HG02798 (cell line): ENCODE measurements at regions not wholly inside any gene's neighbourhood (a gene's known extent, or its start where the extent isn't known, plus 50 kb on each side); places are given as distances from the start of the nearest gene placed in this dataset.
"Not testable (repeated sequence)": the region's sequence is repeated elsewhere in the genome, so short reads cannot be mapped to it uniquely, and the experiment has no call there.

ENCODE experiments used
- ATAC-seq: cut with Tn5 transposase; IDR thresholded peaks from one replicate; pipeline ENCODE4 v1.9.1; 2021; ENCODE audit warnings: mild to moderate bottlenecking; ENCODE audit not compliant: unreplicated experiment, poor library complexity

- ATAC-seq, result no peak
Observed at GRCh38 chr9:11103525-11103924, 490.7 kb upstream of the PTPRD start.

DNA sequence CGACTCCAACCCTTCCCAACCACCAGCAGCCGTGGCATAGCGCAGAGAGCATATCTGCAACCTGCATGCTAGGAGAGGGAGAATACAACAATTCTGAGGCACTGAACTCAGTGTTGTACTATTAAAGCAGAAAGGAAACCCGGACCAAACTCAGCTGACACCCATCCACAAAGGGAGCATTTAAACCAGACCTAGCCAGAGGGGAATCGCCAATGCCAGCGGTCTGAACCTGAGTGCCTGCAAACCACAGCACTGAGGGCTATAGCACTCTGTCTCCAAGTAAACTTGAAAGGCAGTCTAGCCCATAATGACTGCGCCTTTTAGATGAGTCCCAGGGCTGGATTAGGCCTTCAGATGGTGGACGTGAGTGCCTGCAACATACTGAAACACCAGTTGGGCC is 494.4 kb upstream of the PTPRD start:
- no peak for ATAC-seq

DNA sequence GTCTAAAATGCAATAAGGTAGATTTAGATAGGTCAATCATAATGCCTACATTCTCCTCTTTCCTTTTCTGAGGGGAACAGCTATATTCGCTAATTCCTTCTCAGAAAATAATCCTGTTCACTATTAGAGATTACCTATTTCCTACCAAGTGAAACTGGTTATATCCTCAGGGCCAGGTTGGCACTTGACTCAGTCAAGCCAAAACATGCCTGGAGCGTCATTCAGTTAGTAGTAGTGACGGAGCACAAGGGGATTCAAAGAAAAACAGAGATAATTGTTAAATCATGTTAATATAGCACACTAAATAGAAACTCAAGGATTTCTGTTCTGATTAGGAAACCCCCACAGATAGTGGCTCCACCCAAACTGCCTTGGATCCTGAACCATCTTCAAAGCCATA is 515.4 kb upstream of the PTPRD start:
- no peak for ATAC-seq

DNA sequence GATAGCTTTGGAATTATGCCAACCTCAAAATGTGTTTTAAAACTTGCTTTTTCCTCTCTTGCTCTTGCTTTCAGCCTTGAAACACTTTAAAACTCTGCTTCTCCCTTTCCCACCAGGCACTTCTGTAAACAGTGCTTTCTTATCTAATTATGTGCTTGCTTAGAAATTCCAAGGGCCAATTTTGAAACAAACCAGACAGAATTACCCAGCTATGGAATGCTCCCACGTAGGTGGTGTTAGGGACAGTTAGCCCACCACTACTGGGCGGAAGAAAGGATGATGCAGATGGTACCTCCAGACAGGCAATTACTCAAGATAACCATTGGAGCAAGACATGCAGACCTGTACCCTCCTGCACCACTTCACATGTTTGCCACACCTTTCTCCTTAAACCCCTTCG is 523.0 kb upstream of the PTPRD start:
- no peak for ATAC-seq

DNA sequence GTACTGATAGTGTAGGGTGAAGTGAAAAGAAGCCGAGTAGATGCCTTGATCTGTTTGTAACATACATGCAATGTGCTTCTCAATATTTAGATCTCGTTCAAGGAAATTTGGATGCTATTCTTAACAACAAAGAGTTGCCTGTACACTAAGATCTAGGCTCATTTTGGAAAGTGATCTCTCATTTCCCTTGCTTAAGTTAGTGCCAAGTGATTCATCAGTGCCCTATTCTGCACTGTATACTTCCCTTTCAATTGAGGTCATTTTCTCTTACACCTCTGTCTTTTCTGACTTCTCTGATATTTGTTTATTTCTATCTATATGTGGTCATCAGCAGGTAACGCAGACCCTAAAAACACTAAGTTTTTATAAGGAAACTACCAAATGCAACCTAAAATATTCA is 528.6 kb upstream of the PTPRD start:
- ATAC-seq, result no peak

GRCh38 chr9:11142965-11143738 is 530.4 kb upstream of the PTPRD start:
- no peak for ATAC-seq

DNA sequence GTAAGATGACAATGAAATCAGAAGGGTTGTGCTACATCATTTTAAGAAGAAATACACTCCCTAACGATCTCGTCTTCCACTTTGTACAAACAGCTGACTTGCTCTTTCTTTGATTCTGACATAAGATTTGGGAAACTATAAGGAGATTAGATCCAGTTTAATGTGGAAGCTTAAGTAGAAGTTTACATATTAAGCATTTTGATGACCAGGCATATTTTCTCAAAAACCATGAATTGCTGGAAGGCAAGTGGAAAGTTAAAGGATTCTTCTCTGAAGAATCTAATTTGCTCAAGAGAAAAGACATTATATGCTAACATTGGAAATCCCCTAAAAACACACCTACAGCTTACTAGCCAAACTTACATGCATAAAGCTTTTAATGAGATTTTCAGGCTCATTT is 531.9 kb upstream of the PTPRD start:
- ATAC-seq, result no peak

GRCh38 chr9:11148189-11148588 is 535.4 kb upstream of the PTPRD start:
- no peak for ATAC-seq

DNA sequence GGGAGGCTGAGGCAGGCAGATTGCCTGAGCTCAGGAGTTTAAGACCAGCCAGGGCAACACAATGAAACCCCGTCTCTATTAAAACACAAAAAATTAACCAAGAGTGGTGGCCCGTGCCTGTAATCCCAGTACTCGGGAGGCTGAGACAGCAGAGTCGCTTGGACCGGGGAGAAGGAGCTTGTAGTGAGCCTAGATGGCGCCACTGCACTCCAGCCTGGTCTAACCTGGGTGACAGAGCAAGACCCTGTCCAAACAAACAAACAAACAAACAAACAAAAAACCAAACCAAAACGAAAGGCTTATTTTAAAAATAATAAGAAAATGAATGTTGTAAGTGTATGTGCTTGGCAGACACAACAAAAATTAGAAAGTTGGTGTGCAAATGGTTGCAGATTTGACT is 536.3 kb upstream of the PTPRD start:
- ATAC-seq, result no peak

DNA sequence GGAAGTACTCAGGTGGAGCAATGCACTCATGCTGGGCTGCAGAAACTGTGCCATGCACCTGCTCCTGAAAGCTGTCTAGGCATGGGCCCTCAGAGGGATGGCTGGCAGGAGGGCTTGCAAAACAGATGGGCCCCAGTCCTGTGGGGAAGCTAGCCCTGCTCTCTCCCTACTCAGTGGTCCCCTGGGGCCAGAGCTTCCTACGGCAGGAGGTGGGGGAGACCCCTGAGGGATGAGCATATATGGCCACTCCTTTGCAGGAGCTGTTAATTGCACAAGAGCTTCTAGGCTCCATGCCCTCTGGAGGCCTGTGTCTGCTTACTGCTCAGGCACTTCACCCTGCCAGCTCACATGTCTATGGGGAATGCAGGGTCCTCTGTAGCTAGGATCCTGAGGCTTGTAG is 545.3 kb upstream of the PTPRD start:
- ATAC-seq, result no peak

DNA sequence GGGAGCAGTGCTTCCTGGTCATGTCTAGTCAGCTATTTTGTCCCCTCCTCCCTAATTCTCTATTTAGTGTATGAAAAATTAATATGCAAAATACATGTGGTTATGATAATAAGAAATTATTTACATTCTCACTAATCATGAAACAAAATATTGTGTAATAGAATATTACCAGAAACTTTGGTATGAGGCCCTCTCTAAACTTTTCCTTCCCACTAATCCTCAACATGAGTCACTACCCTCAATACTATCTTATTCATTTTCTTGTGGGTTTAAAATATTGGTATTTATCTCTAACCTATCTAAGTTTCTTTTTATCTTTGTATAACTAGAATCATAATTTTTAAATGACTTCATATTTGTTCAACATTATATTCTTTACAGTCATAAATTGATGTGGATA is 545.9 kb upstream of the PTPRD start:
- no peak for ATAC-seq

GRCh38 chr9:11159318-11159862 is 546.6 kb upstream of the PTPRD start:
- no peak for ATAC-seq

GRCh38 chr9:11163843-11164242 is 551.0 kb upstream of the PTPRD start:
- ATAC-seq, result no peak

DNA sequence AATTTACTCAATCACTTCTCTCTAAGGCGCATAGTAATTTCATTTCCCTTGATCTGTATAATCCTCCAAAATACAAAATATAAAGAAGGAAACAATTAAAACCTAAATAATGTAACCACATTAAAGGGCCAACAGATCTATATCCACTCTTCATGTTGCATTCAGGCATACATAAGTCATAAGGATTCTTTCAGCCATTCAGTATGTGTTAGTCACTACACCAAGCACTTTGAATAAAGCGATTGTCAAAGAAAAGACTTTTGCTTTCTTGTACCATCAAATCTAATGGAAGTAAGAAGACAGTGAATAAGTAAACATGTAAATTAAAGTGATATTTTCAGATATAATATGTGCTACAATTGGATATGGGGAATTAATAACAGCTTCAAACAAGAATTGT is 569.2 kb upstream of the PTPRD start:
- ATAC-seq, result no peak

GRCh38 chr9:11190719-11191118 is 577.9 kb upstream of the PTPRD start:
- ATAC-seq, result no peak

GRCh38 chr9:11192993-11193392 is 580.2 kb upstream of the PTPRD start:
- ATAC-seq, result no peak

DNA sequence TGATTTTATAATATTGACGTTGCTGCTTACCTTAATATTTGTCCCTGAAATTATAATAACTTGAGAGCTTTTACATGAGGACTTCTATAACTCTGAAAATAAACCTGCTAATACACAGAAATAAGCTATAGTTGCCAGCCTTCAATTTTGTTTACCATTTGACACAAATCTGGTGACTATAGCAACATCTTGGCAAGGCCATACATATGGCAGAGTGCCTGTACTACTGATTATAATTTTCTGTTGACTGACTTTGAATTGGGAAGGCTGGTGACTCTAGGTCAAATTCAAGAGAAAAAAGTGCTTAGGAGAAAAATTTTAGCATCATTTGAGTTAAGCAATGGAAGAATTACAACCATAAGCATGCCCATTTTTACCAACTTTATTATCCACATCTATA is 581.4 kb upstream of the PTPRD start:
- ATAC-seq, result no peak

DNA sequence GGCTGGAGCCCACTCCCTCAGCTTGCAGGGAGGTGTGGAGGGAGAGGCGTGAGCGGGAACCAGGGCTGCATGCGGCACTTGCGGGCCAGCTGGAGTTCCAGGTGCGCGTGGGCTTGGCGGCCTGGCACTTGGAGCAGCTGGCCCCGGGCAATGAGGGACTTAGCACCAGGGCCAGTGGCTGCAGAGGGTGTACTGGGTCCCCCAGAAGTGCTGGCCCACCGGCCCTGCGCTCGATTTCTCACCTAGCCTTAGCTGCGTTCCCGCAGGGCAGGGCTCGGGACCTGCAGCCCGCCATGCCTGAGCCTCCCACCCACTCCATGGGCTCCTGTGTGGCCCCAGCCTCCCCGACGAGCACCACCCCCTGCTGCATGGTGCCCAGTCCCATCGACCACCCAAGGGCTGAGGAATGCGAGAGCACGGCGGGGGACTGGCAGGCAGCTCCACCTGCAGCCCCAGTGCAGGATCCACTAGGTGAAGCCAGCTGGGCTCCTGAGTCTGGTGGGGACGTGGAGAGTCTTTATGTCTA is 584.1 kb upstream of the PTPRD start:
- not testable (repeated sequence) for ATAC-seq

GRCh38 chr9:11199335-11199734 is 586.5 kb upstream of the PTPRD start:
- ATAC-seq, result no peak

DNA sequence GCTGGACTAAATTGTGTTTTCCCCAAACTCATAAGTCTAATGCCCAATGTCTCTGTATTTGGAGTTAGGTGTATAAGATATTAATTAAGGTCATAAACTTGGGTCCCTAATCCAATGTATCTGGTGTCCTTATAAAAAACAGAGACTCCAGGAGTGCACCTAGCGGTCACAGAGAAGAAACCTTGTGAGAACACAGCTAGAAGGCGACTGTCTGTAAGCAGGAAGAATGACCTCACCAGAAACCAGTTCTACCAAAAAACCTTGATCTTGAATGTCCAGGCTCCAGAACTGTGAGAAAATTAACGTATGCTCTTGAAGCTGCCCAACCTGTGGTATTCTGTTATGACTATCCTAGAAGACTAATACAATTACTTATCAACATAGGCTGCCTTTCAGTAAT is 591.7 kb upstream of the PTPRD start:
- no peak for ATAC-seq

- ATAC-seq, result no peak
Observed at GRCh38 chr9:11206925-11207324, 594.1 kb upstream of the PTPRD start.

GRCh38 chr9:11233696-11234095 is 620.9 kb upstream of the PTPRD start:
- no peak for ATAC-seq
